ENCODE measurements at regions not wholly inside any gene's neighbourhood (a gene's known extent, or its start where the extent isn't known, plus 50 kb on each side); places are given as distances from the start of the nearest gene placed in this dataset.

DNA sequence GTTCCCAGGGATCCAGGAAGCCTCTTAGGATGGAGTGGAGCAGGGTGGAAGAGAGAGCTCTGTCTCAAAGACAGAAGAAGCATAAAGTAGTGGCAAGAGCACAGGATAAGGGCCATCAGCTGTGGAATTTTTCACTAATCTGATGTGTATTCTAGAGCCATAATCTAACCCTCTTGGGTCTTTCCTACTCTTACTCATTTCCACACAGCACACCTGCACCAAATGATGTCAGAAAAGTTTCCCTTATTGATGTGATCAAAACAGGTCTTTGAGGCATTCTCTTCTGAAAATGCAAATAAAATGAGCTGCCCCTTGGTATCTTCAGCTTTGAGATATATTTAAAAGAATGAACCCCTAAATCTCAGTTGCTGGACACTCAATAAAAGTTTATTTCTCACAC, 415.1 kb upstream of the CHST9 start:
- H3K27ac ChIP-seq (ENCODE audit: low read length): no peak overlapping the region

GRCh38 chr18:27599202-27599829, 414.2 kb upstream of the CHST9 start:
- Histone ChIP-seq H3K9ac (ENCODE audit: low read length) (no peak overlapping the region), H3K36me3 (ENCODE audit: control insufficient read depth, low read depth, low read length) (no peaks in the 10 kb centered on the region), H3K4me3 (ENCODE audit: low read length) (no peak overlapping the region), H3K9me3 (ENCODE audit: control insufficient read depth, low read depth, low read length) (no peaks in the 10 kb centered on the region), H3K4me1 (ENCODE audit: control insufficient read depth, low read depth, low read length) (peaks cover 7% of the 10 kb centered on the region), H3K27me3 (ENCODE audit: control insufficient read depth, insufficient read depth, low read length) (no peaks in the 10 kb centered on the region), H3K27ac (ENCODE audit: low read length) (no peak overlapping the region)

More for the DNA sequence above, 415.1 kb upstream of the CHST9 start:
- no peak overlapping the region for H3K4me3 ChIP-seq (ENCODE audit: low read length)
- peaks cover 9% of the 10 kb centered on the region for H3K4me1 ChIP-seq (ENCODE audit: control insufficient read depth, low read depth, low read length)
- no peak overlapping the region for H3K9ac ChIP-seq (ENCODE audit: low read length)
- no peaks in the 10 kb centered on the region for H3K9me3 ChIP-seq (ENCODE audit: control insufficient read depth, low read depth, low read length)
- no peaks in the 10 kb centered on the region for H3K27me3 ChIP-seq (ENCODE audit: control insufficient read depth, insufficient read depth, low read length)
- no peaks in the 10 kb centered on the region for H3K36me3 ChIP-seq (ENCODE audit: control insufficient read depth, low read depth, low read length)

DNA sequence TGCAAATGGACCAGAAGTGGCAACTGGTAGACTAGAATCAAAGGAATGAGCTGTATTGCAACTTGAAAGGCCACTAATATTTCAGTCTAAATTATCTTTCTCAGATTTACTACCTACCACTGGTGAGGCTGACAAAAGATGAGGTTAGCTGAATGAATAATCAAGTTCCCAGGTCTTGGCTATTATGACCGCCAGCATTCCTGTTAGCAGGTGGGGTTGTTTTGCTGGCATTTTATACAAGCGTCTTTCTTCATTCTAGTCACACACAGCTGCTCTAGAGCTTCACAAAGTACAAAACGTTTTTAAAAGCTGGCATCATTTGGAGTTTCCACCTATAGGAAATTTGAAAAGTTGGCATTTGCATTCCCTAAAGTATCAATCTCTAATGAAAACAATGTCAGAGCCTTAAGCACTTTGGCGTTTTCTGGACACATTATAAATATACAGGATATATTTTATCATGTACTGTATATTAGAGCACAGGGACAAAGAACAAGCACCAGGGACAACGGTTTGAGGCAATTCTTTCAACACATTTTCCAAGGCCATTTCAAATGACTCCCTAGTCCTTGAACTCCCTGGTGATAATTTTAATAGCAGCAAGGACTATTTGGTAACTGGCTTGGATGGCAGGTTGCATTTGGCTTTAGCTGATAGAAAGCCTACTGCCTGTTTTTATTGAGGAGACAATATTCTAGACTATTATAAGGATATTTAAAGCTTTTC, 410.2 kb upstream of the CHST9 start:
- no peak overlapping the region for H3K4me3 ChIP-seq (ENCODE audit: low read length)
- H3K4me1 ChIP-seq (ENCODE audit: control insufficient read depth, low read depth, low read length): peaks cover 7% of the 10 kb centered on the region
- no peaks in the 10 kb centered on the region for H3K27me3 ChIP-seq (ENCODE audit: control insufficient read depth, insufficient read depth, low read length)
- H3K9me3 ChIP-seq (ENCODE audit: control insufficient read depth, low read depth, low read length): no peaks in the 10 kb centered on the region
- H3K27ac ChIP-seq (ENCODE audit: low read length): no peak overlapping the region
- no peaks in the 10 kb centered on the region for H3K36me3 ChIP-seq (ENCODE audit: control insufficient read depth, low read depth, low read length)
- H3K9ac ChIP-seq (ENCODE audit: low read length): no peak overlapping the region

DNA sequence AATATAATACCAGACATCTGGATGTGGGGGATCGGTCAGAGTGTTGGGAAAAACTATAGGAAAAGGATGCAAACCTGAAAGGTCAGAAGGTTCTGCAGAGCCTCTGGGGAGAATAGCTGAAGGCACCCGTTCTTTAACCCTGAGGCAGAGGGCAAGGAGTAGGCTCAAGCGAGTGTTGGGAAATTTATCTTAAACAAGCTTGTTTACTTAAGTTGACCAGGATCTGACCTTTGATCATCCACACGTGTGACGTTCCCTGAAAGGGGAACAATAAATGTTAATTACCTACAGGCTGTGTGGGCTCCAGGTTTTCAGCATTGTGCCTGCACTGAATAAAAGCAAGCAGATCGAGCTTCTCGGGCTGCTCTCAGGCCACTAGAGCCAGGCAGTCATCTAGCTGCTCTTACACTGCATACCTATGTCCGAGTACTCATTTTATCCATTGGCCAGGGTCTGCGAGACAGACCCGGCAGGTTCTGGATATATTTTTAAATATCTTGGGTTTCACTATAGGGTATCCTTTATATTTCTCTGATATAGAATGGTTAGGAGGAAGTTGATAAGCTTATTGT, 400.6 kb upstream of the CHST9 start:
- Histone ChIP-seq H3K36me3 (ENCODE audit: control insufficient read depth, low read depth, low read length) (no peaks in the 10 kb centered on the region), H3K27me3 (ENCODE audit: control insufficient read depth, insufficient read depth, low read length) (no peaks in the 10 kb centered on the region), H3K4me1 (ENCODE audit: control insufficient read depth, low read depth, low read length) (no peaks in the 10 kb centered on the region)

GRCh38 chr18:27583466-27583865, 398.4 kb upstream of the CHST9 start:
- H3K4me1 ChIP-seq (ENCODE audit: control insufficient read depth, low read depth, low read length): peaks cover 6% of the 10 kb centered on the region
- H3K27me3 ChIP-seq (ENCODE audit: control insufficient read depth, insufficient read depth, low read length): no peaks in the 10 kb centered on the region
- no peaks in the 10 kb centered on the region for H3K9me3 ChIP-seq (ENCODE audit: control insufficient read depth, low read depth, low read length)
- H3K4me3 ChIP-seq (ENCODE audit: low read length): no peak overlapping the region
- no peak overlapping the region for H3K9ac ChIP-seq (ENCODE audit: low read length)
- H3K27ac ChIP-seq (ENCODE audit: low read length): no peak overlapping the region
- no peaks in the 10 kb centered on the region for H3K36me3 ChIP-seq (ENCODE audit: control insufficient read depth, low read depth, low read length)

More for the DNA sequence above, 400.6 kb upstream of the CHST9 start:
- H3K27ac ChIP-seq (ENCODE audit: low read length): no peak overlapping the region
- H3K4me3 ChIP-seq (ENCODE audit: low read length): no peak overlapping the region
- no peaks in the 10 kb centered on the region for H3K9me3 ChIP-seq (ENCODE audit: control insufficient read depth, low read depth, low read length)
- H3K9ac ChIP-seq (ENCODE audit: low read length): no peak overlapping the region

DNA sequence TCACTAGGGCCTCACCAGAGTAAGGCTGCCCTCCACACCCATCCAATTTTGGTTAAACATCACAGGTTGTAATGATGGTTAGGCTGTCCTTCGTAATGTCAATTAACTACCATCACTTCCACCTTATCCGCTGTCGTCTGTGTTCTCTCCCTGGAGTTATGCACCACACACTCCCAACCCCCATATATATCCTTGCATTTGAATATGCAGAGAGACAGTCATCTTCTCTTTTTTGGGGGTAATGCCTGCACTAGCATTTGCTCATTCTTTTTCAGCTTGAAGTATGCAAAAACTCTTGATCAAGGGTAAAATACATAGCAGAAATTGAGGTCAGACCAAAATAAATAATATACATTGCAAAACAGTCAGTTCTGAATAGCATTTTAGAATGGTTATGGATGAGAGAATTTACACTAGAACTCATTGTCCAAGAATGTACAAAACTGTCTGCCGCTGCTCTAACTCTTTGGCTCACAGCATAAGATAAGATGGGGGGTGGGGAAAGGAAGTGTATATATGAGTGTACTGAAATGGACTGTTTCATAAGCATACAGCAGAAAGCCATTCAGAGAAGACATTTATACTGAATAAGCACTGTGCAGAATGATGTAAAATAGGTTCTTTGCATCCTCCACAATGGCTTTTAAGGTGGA, 397.8 kb upstream of the CHST9 start:
- H3K9me3 ChIP-seq (ENCODE audit: control insufficient read depth, low read depth, low read length): no peaks in the 10 kb centered on the region
- H3K27ac ChIP-seq (ENCODE audit: low read length): no peak overlapping the region
- H3K36me3 ChIP-seq (ENCODE audit: control insufficient read depth, low read depth, low read length): no peaks in the 10 kb centered on the region
- no peak overlapping the region for H3K4me3 ChIP-seq (ENCODE audit: low read length)
- peaks cover 12% of the 10 kb centered on the region for H3K4me1 ChIP-seq (ENCODE audit: control insufficient read depth, low read depth, low read length)
- H3K9ac ChIP-seq (ENCODE audit: low read length): no peak overlapping the region
- no peaks in the 10 kb centered on the region for H3K27me3 ChIP-seq (ENCODE audit: control insufficient read depth, insufficient read depth, low read length)

DNA sequence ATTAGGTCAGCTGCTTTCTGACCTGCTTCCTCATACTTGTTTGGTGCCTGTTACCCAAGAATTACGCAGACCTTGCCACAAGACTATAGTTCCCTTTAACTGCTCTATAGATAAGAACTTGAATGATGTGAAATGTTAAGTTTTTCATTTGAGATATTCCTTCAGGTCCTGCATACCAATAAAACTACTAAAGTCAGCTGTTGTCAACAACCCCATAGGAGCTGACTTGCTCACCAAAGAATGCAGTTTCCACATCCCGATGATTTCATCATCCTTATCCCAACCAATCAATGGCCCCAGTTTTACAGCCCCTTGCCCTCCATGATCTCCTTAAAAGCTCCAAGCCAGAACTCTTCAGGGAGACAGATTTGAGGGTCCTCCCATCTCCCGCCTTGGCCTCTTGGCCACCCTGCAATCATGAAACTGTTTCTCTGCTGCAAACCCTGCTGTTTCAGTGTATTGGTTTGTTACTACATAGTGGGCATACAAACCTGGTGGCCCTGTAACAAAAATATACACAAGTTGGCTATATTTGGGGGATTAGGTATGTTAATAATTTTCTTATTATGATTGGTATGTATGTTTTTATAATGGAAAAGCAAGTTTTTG, 396.3 kb upstream of the CHST9 start:
- Histone ChIP-seq H3K4me3 (ENCODE audit: low read length) (no peak overlapping the region), H3K4me1 (ENCODE audit: control insufficient read depth, low read depth, low read length) (peaks cover 20% of the 10 kb centered on the region), H3K36me3 (ENCODE audit: control insufficient read depth, low read depth, low read length) (no peaks in the 10 kb centered on the region), H3K27me3 (ENCODE audit: control insufficient read depth, insufficient read depth, low read length) (no peaks in the 10 kb centered on the region), H3K27ac (ENCODE audit: low read length) (no peak overlapping the region), H3K9ac (ENCODE audit: low read length) (no peak overlapping the region), H3K9me3 (ENCODE audit: control insufficient read depth, low read depth, low read length) (no peaks in the 10 kb centered on the region)

- H3K27ac ChIP-seq (ENCODE audit: low read length): no peak overlapping the region
- no peaks in the 10 kb centered on the region for H3K9me3 ChIP-seq (ENCODE audit: control insufficient read depth, low read depth, low read length)
- H3K27me3 ChIP-seq (ENCODE audit: control insufficient read depth, insufficient read depth, low read length): no peaks in the 10 kb centered on the region
- H3K4me3 ChIP-seq (ENCODE audit: low read length): no peak overlapping the region
- H3K9ac ChIP-seq (ENCODE audit: low read length): no peak overlapping the region
- H3K36me3 ChIP-seq (ENCODE audit: control insufficient read depth, low read depth, low read length): no peaks in the 10 kb centered on the region
- H3K4me1 ChIP-seq (ENCODE audit: control insufficient read depth, low read depth, low read length): peaks cover 20% of the 10 kb centered on the region
Observed at GRCh38 chr18:27579364-27579763, 394.3 kb upstream of the CHST9 start.

GRCh38 chr18:27577752-27578151, 392.6 kb upstream of the CHST9 start:
- H3K4me1 ChIP-seq (ENCODE audit: control insufficient read depth, low read depth, low read length): peaks cover 20% of the 10 kb centered on the region
- H3K9ac ChIP-seq (ENCODE audit: low read length): no peak overlapping the region
- H3K9me3 ChIP-seq (ENCODE audit: control insufficient read depth, low read depth, low read length): no peaks in the 10 kb centered on the region
- H3K4me3 ChIP-seq (ENCODE audit: low read length): no peak overlapping the region
- no peaks in the 10 kb centered on the region for H3K27me3 ChIP-seq (ENCODE audit: control insufficient read depth, insufficient read depth, low read length)
- H3K27ac ChIP-seq (ENCODE audit: low read length): no peak overlapping the region
- no peaks in the 10 kb centered on the region for H3K36me3 ChIP-seq (ENCODE audit: control insufficient read depth, low read depth, low read length)

DNA sequence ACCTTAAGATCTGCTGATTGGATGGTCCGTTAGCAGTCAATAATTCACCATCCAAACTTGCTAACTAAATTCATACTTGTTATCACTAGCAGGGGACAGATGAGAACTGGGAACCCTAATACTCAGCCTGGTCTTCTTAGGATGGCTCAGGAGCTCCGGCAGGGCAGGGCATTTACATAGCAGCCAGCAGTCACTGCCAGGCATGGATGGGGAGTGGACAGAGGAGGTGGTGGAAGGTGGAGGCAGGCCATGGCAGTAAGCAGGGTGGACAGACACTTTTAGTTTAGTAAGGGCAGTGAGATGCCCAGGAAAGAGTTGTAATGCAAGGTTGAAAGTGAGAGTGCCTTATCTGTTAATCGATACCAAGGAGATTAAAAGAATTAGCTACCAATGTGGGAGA, 392.2 kb upstream of the CHST9 start:
- H3K4me1 ChIP-seq (ENCODE audit: control insufficient read depth, low read depth, low read length): peaks cover 20% of the 10 kb centered on the region
- H3K36me3 ChIP-seq (ENCODE audit: control insufficient read depth, low read depth, low read length): no peaks in the 10 kb centered on the region
- no peaks in the 10 kb centered on the region for H3K9me3 ChIP-seq (ENCODE audit: control insufficient read depth, low read depth, low read length)
- no peaks in the 10 kb centered on the region for H3K27me3 ChIP-seq (ENCODE audit: control insufficient read depth, insufficient read depth, low read length)
- H3K9ac ChIP-seq (ENCODE audit: low read length): no peak overlapping the region
- H3K4me3 ChIP-seq (ENCODE audit: low read length): no peak overlapping the region
- no peak overlapping the region for H3K27ac ChIP-seq (ENCODE audit: low read length)

- Histone ChIP-seq H3K27me3 (ENCODE audit: control insufficient read depth, insufficient read depth, low read length) (no peaks in the 10 kb centered on the region), H3K9me3 (ENCODE audit: control insufficient read depth, low read depth, low read length) (no peaks in the 10 kb centered on the region), H3K36me3 (ENCODE audit: control insufficient read depth, low read depth, low read length) (no peaks in the 10 kb centered on the region), H3K4me3 (ENCODE audit: low read length) (no peak overlapping the region), H3K27ac (ENCODE audit: low read length) (no peak overlapping the region), H3K4me1 (ENCODE audit: control insufficient read depth, low read depth, low read length) (peaks cover 8% of the 10 kb centered on the region), H3K9ac (ENCODE audit: low read length) (no peak overlapping the region)
Observed at GRCh38 chr18:27567434-27567833, 382.3 kb upstream of the CHST9 start.

All from iPS-18a (cell line).